ENCODE measurements at regions not wholly inside any gene's neighbourhood (a gene's known extent, or its start where the extent isn't known, plus 50 kb on each side); places are given as distances from the start of the nearest gene placed in this dataset.

GRCh38 chr7:153902862-153903261, 149.3 kb upstream of the DPP6 start:
- TF ChIP-seq, protein P1, sequence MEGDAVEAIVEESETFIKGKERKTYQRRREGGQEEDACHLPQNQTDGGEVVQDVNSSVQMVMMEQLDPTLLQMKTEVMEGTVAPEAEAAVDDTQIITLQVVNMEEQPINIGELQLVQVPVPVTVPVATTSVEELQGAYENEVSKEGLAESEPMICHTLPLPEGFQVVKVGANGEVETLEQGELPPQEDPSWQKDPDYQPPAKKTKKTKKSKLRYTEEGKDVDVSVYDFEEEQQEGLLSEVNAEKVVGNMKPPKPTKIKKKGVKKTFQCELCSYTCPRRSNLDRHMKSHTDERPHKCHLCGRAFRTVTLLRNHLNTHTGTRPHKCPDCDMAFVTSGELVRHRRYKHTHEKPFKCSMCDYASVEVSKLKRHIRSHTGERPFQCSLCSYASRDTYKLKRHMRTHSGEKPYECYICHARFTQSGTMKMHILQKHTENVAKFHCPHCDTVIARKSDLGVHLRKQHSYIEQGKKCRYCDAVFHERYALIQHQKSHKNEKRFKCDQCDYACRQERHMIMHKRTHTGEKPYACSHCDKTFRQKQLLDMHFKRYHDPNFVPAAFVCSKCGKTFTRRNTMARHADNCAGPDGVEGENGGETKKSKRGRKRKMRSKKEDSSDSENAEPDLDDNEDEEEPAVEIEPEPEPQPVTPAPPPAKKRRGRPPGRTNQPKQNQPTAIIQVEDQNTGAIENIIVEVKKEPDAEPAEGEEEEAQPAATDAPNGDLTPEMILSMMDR (conservative IDR thresholded peaks at IDR 0.05; ENCODE audit: low read length): no peak
- no peak for TF ChIP-seq EZH2phosphoT487 (IDR thresholded peaks at IDR 0.05; ENCODE audit: borderline replicate concordance, low read depth, low read length)
